NCI-H2196 treated with DMSO at 0.1 percent for 48 hours (cell line): ENCODE measurements at regions not wholly inside any gene's neighbourhood (a gene's known extent, or its start where the extent isn't known, plus 50 kb on each side); places are given as distances from the start of the nearest gene placed in this dataset.
"Not testable (repeated sequence)": the region's sequence is repeated elsewhere in the genome, so short reads cannot be mapped to it uniquely, and the experiment has no call there.

ENCODE experiments used
- DNase-seq: peaks from one replicate; lab custom pipeline; 2025; ENCODE audit not compliant: unreplicated experiment; lab: John Stamatoyannopoulos, UW

GRCh38 chr10:84845628-84846261 is 517.4 kb downstream of the CCSER2 start:
- DNase-seq, result no peak

GRCh38 chr10:84846658-84847316 is 518.4 kb downstream of the CCSER2 start:
- DNase-seq, result no peak

GRCh38 chr10:84848967-84849366 is 520.6 kb downstream of the CCSER2 start:
- DNase-seq, result no peak

GRCh38 chr10:84850826-84851225 is 522.4 kb downstream of the CCSER2 start:
- DNase-seq, result no peak

GRCh38 chr10:84854439-84854838 is 526.0 kb downstream of the CCSER2 start:
- DNase-seq, result no peak

- DNase-seq, result no peak
These were observed 532.5 kb downstream of the CCSER2 start for GRCh38 chr10:84860855-84861254.

- no peak for DNase-seq
These were observed 534.2 kb downstream of the CCSER2 start for GRCh38 chr10:84862551-84862950.

GRCh38 chr10:84863675-84864074 is 535.3 kb downstream of the CCSER2 start:
- DNase-seq, result no peak

GRCh38 chr10:84876116-84876999 is 548.0 kb downstream of the CCSER2 start:
- DNase-seq, result no peak

- DNase-seq, result no peak
These were observed 551.6 kb downstream of the CCSER2 start for GRCh38 chr10:84879991-84880390.

GRCh38 chr10:84881696-84882095 is 553.3 kb downstream of the CCSER2 start:
- not testable (repeated sequence) for DNase-seq

GRCh38 chr10:84890706-84891105 is 562.3 kb downstream of the CCSER2 start:
- no peak for DNase-seq

GRCh38 chr10:84891631-84892030 is 563.2 kb downstream of the CCSER2 start:
- DNase-seq, result no peak

GRCh38 chr10:84895541-84895940 is 567.2 kb downstream of the CCSER2 start:
- no peak for DNase-seq

GRCh38 chr10:84896909-84897308 is 568.5 kb downstream of the CCSER2 start:
- no peak for DNase-seq

- DNase-seq, result no peak
These were observed 570.9 kb downstream of the CCSER2 start for GRCh38 chr10:84899268-84899667.

- DNase-seq, result no peak
These were observed 571.8 kb downstream of the CCSER2 start for GRCh38 chr10:84900141-84900540.

GRCh38 chr10:84901885-84902284 is 573.5 kb downstream of the CCSER2 start:
- DNase-seq, result no peak

- DNase-seq, result no peak
These were observed 574.2 kb downstream of the CCSER2 start for GRCh38 chr10:84902553-84902952.

- no peak for DNase-seq
These were observed 574.9 kb downstream of the CCSER2 start for GRCh38 chr10:84903320-84903719.

- DNase-seq, result no peak
These were observed 579.1 kb downstream of the CCSER2 start for GRCh38 chr10:84907461-84908009.

- no peak for DNase-seq
These were observed 580.1 kb downstream of the CCSER2 start for GRCh38 chr10:84908491-84908890.
